GM19099 (cell line): ENCODE measurements at regions not wholly inside any gene's neighbourhood (a gene's known extent, or its start where the extent isn't known, plus 50 kb on each side); places are given as distances from the start of the nearest gene placed in this dataset.

Source experiments
- POLR2A ChIP-seq: IDR thresholded peaks from 3 replicates; pipeline ENCODE4 v1.6.1; 2011; ENCODE audit warnings: low read depth; ENCODE audit not compliant: insufficient read length; ENCODE audit errors: extremely low read depth

- no peak for TF ChIP-seq POLR2A
Observed at GRCh38 chr1:55650444-55650843, 435.3 kb upstream of the USP24 start.

DNA sequence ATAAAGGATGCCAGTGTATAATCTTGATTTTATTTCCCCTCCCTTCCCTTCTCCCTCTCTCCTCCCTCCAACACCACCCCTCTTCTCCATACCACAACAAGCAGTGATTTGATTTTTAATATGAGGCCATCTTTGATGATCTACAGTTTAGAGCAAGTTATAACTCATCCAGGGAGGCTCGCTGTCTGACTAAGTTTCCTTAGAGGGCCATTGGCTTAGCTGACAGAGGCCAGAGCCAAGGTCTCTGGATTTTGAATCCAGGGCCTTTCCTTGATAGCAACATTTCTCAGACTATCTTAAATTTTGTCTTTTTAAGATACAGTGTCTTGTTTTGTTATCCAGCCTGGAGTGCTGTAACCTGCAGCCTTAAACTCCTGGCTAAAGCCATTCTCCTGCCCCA is 431.0 kb upstream of the USP24 start:
- no peak for TF ChIP-seq POLR2A

DNA sequence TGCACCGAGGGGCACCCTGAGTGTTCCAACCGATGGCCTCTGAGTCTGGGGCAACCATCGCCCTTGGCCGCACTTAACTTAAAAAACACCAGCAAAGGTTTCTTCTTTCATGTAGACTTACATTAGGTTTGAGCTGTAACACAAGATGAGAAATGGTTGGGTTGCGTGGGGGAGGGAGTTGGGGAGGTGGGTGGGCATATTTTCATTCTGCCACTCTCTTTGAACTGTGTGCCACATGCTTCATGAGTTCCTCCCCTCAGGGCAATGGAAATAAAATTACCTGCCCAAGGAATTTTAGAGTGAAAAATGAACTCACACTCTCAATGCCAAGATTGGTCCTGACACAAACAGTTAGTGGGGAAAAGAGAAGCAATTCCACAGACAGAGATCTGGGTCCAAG is 430.1 kb upstream of the USP24 start:
- no peak for TF ChIP-seq POLR2A

DNA sequence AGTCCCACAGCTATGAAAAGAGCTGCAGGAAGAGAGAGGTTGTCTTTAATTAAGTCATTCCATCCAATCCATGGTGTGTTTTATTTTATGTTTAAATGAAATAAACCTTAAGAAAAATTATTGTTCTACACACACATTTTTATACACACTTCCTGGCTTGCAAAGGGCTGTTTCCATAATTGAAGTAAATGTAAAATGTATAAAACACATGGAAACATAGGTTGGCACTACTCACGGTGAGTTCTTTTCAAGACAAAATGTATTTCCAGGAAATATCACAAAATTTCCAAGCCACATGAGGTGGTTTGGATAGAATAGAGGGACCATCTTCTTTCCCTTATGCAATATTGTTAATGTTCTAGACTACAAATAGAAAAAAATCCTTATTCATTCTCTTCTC is 426.8 kb upstream of the USP24 start:
- TF ChIP-seq POLR2A: no peak

- no peak for TF ChIP-seq POLR2A
Observed at GRCh38 chr1:55640708-55641473, 425.7 kb upstream of the USP24 start.

DNA sequence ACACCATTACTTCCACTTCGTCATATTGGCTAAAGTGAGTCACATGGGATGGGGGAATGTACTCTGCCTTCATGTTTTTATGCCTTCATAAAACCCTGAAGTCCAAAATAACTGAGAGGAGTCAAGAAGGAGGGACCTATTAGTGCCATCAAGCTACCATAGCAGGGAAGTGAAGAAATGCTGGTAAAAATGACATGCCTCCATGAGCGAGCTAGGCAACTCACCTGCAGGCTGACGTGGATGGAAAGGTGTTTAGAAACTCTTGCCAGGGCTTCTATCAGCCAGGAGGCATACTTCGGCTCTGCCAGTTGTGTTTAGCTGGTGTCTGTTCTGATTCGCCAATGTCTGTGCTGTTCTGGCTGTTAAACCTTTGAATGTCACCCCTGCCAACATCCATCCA is 424.4 kb upstream of the USP24 start:
- TF ChIP-seq POLR2A: no peak

DNA sequence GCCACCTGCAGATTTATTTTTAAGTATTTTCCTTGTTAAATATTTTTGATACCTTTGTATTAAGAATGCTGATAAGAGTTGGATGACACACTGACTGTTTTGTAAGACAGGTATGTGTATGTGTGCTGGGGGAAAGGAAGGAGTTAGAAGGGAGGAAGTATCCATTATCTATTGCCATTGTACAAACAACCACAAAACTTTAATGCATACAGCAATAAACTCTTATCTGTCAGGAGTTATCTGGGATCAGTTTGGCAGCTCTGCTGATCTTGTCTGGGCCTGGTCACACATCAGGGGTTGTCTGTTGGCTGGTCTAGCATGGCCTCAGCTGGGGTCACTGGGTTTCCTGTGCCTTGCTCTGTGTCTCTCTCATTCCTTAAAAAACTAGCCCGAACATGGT is 423.9 kb upstream of the USP24 start:
- TF ChIP-seq POLR2A: no peak

- no peak for TF ChIP-seq POLR2A
Observed at GRCh38 chr1:55636696-55637095, 421.5 kb upstream of the USP24 start.

GRCh38 chr1:55635856-55636255 is 420.7 kb upstream of the USP24 start:
- no peak for TF ChIP-seq POLR2A

- TF ChIP-seq POLR2A: no peak
Observed at GRCh38 chr1:55634516-55634915, 419.4 kb upstream of the USP24 start.

- no peak for TF ChIP-seq POLR2A
Observed at GRCh38 chr1:55632906-55633305, 417.7 kb upstream of the USP24 start.

GRCh38 chr1:55632058-55632457 is 416.9 kb upstream of the USP24 start:
- no peak for TF ChIP-seq POLR2A

- no peak for TF ChIP-seq POLR2A
Observed at GRCh38 chr1:55631509-55631908, 416.3 kb upstream of the USP24 start.

- TF ChIP-seq POLR2A: no peak
Observed at GRCh38 chr1:55626326-55626725, 411.2 kb upstream of the USP24 start.

- TF ChIP-seq POLR2A: no peak
Observed at GRCh38 chr1:55624766-55625165, 409.6 kb upstream of the USP24 start.

DNA sequence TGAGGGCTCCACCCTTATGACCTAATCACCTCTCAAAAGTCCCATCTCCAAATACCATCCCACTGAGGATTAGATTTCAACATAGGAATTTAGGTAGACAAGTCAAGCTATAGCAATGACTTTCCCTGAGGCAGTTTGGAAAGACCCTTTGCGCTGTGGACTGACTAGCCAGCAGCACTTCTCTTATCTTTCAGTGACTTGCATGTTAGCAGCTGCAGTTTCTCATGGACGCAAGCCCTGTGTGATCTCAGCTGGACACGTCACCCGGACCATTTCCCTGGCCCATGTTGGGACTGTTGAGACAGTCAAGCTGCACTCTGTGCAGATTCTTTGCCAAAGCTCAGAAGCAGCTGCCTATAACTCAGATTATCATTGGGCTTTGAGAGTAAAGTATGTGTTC is 408.1 kb upstream of the USP24 start:
- no peak for TF ChIP-seq POLR2A

- no peak for TF ChIP-seq POLR2A
Observed at GRCh38 chr1:55622074-55622473, 406.9 kb upstream of the USP24 start.
